ENCODE measurements at regions not wholly inside any gene's neighbourhood (a gene's known extent, or its start where the extent isn't known, plus 50 kb on each side); places are given as distances from the start of the nearest gene placed in this dataset.
A peak's percentile ranks its signal among the peaks of the same experiment; 100 is the strongest.

DNA sequence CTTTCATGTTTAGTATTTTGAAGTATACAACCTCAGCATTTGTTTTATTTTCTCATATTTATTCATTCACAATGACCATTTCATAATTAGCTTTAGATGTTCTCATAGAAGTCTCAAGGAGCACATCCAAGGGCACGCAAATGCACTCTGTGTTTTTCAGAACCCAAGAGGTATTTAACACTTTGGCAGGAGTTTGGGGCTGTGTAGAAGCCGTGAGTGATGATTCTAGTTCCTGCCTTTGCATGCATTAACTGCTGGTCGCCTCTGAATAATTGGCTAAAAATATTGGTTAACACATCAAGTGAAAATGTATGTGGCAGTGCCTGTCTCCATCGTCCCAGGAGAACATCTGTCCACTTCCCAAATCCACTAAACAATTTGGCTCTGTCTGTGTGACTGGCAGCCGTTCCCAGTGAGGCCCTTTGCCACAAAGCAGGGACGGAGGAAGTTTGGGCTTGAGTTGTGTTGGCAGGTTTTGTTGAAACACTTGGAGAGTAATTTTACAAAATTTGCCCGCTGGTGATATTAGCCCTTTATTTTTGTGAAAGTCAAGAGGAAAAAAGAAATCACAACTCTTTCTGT lies 730.7 kb upstream of the SLIT2 start:
- no peak for DNase-seq (ENCODE audit: low read depth)
- H3K4me3 ChIP-seq (ENCODE audit: low read length): no peak overlapping the region
- TF ChIP-seq, protein P1, sequence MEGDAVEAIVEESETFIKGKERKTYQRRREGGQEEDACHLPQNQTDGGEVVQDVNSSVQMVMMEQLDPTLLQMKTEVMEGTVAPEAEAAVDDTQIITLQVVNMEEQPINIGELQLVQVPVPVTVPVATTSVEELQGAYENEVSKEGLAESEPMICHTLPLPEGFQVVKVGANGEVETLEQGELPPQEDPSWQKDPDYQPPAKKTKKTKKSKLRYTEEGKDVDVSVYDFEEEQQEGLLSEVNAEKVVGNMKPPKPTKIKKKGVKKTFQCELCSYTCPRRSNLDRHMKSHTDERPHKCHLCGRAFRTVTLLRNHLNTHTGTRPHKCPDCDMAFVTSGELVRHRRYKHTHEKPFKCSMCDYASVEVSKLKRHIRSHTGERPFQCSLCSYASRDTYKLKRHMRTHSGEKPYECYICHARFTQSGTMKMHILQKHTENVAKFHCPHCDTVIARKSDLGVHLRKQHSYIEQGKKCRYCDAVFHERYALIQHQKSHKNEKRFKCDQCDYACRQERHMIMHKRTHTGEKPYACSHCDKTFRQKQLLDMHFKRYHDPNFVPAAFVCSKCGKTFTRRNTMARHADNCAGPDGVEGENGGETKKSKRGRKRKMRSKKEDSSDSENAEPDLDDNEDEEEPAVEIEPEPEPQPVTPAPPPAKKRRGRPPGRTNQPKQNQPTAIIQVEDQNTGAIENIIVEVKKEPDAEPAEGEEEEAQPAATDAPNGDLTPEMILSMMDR (IDR thresholded peaks at IDR 0.05; ENCODE audit: insufficient read depth, low read depth, low read length, missing control alignments): no peak

DNA sequence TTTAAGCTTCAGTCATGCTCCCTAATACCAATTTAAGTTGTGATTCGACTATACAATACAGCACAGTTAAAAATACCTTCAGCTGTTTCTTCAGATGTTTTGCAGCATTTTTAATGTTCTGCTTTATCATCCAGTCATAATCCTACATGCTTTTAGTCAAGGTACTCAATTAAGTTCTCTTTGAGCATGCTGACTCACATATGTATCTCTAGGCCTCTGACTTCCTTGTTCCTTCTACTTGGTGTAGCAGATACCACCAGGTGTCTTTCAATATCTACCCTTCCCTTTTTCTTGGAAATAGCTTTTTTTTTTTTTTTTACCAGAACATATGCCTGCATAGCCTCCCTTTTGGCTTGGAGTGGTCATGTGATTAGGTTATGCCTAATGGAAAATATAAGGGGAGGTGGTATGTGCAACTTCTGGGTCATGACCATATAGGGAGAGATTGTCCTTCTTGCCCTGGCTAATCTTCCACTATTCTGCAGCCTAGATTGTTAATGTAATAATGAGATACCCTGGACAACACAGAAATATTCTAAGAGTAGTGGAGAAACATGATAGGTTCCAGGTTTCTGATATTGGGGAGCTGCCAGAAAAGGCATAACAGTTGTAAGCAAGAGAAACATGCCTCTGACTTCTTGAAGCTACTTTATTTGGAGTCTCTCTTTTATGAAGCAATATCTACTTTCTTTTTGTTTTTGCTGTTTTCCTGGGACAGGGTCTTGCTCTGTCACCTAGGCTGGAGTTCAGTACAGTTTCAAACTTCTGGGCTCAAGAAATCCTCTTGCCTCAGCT lies 737.2 kb upstream of the SLIT2 start:
- TF ChIP-seq, protein P1 (IDR thresholded peaks at IDR 0.05; ENCODE audit: insufficient read depth, low read depth, low read length, missing control alignments): no peak

DNA sequence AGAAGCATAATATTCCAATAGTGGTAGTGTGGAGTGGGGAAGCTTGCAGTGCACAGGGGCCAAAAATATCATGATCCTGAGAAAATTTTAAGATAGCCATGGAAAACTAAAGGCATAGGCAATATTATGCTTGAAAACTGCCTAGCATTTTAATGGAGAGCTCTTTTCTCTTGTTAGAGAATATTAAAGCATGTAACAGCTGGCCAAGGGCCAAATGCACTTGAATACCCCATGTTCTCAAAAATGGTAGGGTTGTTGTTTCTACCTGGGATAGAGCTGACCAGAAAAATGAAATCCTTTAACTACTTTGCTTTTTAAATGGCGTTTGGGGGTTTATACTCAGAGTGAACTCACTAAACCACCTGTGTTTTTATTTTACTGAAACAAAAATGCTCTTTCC lies 739.6 kb upstream of the SLIT2 start:
- H3K4me3 ChIP-seq (ENCODE audit: low read length): no peak overlapping the region
- TF ChIP-seq, protein P1 (IDR thresholded peaks at IDR 0.05; ENCODE audit: insufficient read depth, low read depth, low read length, missing control alignments): no peak
- DNase-seq (ENCODE audit: low read depth): no peak

More for the DNA sequence above, 737.2 kb upstream of the SLIT2 start:
- no peak overlapping the region for H3K4me3 ChIP-seq (ENCODE audit: low read length)
- DNase-seq (ENCODE audit: low read depth): peak; percentile 33

DNA sequence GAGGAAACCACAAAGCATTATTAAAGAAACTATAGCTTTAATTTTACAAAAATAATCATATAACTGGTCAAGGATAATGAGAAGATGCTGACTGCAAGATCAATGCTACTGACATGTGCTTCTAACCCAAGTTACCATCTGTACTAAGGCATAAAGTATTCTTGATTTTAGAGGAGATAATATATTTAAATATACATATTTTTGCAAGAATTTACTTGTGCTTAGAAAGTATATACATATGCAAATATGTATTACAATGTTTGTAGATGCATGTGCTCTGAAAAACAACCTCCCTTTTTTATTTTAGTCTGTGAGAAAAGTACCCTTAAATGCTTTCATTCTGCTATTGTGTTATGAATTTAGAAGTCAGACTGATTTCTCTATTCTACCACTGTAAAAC lies 740.7 kb upstream of the SLIT2 start:
- DNase-seq (ENCODE audit: low read depth): no peak
- no peak overlapping the region for H3K4me3 ChIP-seq (ENCODE audit: low read length)
- TF ChIP-seq, protein P1 (IDR thresholded peaks at IDR 0.05; ENCODE audit: insufficient read depth, low read depth, low read length, missing control alignments): no peak

DNA sequence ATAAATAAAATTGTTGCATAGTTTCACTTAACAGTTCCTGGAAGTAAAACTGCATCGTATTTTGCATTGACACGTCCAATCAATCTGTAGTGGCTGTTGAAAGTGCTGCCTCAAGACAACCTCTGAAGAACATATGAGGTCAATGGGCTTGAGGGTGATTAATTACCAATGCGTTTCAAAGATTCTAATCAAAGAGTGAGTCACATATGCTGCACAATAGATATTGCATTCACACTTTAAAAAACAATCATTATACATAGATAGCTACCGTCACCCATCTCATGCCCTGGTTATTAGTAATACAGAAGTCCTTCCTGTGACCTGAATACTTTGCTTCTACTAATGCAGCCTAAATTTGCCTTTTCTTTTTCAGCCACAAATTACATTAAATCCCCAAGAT lies 743.3 kb upstream of the SLIT2 start:
- H3K4me3 ChIP-seq (ENCODE audit: low read length): no peak overlapping the region
- TF ChIP-seq, protein P1 (IDR thresholded peaks at IDR 0.05; ENCODE audit: insufficient read depth, low read depth, low read length, missing control alignments): no peak
- DNase-seq (ENCODE audit: low read depth): peak; percentile 21

DNA sequence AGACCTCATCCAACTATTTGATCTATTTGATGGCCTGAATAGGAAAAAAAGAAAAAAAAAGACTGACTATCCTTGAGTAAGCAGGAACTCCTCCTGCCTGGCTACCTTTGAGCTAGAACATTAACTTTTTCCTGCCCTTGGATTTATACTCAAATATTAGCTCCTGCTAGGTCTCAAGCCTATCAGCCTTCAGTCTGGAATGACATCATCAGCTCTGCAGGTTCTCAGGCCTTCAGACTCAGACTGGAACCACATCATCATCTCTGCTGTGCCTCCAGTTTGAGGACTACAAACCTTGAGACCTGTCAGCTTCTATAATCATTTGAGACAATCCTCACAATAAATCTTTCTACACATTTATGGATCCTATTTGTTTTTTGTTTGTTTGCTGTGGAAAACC lies 754.0 kb upstream of the SLIT2 start:
- DNase-seq (ENCODE audit: low read depth): peak; percentile 14
- no peak overlapping the region for H3K4me3 ChIP-seq (ENCODE audit: low read length)
- TF ChIP-seq, protein P1 (IDR thresholded peaks at IDR 0.05; ENCODE audit: insufficient read depth, low read depth, low read length, missing control alignments): no peak
